K562 (cell line): ENCODE measurements at regions not wholly inside any gene's neighbourhood (a gene's known extent, or its start where the extent isn't known, plus 50 kb on each side); places are given as distances from the start of the nearest gene placed in this dataset.
A peak's percentile ranks its signal among the peaks of the same experiment; 100 is the strongest.

Source experiments
- CBX1 ChIP-seq: sonication (generic); IDR thresholded peaks from 2 replicates; pipeline ENCODE4 v1.6.1; 2016; ENCODE audit warnings: antibody characterized with exemption, low read depth, mild to moderate bottlenecking
- EGR1 ChIP-seq: fragments of 450-650 bp; conservative IDR thresholded peaks from 2 replicates; pipeline ENCODE4 v1.6.1; 2017; ENCODE audit warnings: mild to moderate bottlenecking
- EHMT2 ChIP-seq: fragments of 450-650 bp; IDR thresholded peaks from 2 replicates; pipeline ENCODE4 v1.6.1; 2018; ENCODE audit warnings: antibody characterized with exemption
- ELF4 ChIP-seq: fragments of 450-650 bp; formaldehyde crosslinking; IDR thresholded peaks from 2 replicates; pipeline ENCODE4 v1.4.0; 2022; ENCODE audit warnings: missing genetic modification characterization
- MAFG ChIP-seq: fragments of 450-650 bp; conservative IDR thresholded peaks from 2 replicates; pipeline ENCODE4 v1.6.1; 2016; ENCODE audit warnings: missing genetic modification characterization, missing compliant biosample characterization
- NR1H2 ChIP-seq: sonication (generic); formaldehyde crosslinking; IDR thresholded peaks from 2 replicates; pipeline ENCODE4 v1.4.0; 2020; ENCODE audit warnings: mild to moderate bottlenecking, missing genetic modification reagents
- POLR2B ChIP-seq: fragments of 450-650 bp; IDR thresholded peaks from 2 replicates; pipeline ENCODE4 v1.6.1; 2018; ENCODE audit warnings: low read depth; ENCODE audit not compliant: partially characterized antibody
- SMC3 ChIP-seq: conservative IDR thresholded peaks from 2 replicates; pipeline ENCODE4 v1.6.1; 2011; ENCODE audit warnings: low read depth, low read length, improper control_type of control experiment; ENCODE audit not compliant: insufficient read depth
- SP2 ChIP-seq: IDR thresholded peaks from 2 replicates; pipeline ENCODE4 v1.6.1; 2011; ENCODE audit warnings: mild to moderate bottlenecking, low read depth, low read length, moderate library complexity; ENCODE audit not compliant: poor library complexity, severe bottlenecking; ENCODE audit errors: extremely low read depth
- TCF7L2 ChIP-seq: fragments of 150-350 bp; IDR thresholded peaks from 2 replicates; pipeline ENCODE4 v1.6.1; 2016; ENCODE audit warnings: low read depth, mild to moderate bottlenecking, low read length, moderate library complexity
- ZBTB7A ChIP-seq: IDR thresholded peaks from 2 replicates; pipeline ENCODE4 v1.6.1; 2011; ENCODE audit warnings: low read depth, mild to moderate bottlenecking, low read length, moderate library complexity, borderline replicate concordance; ENCODE audit not compliant: control insufficient read depth
- ZKSCAN1 ChIP-seq: fragments of 150-350 bp; IDR thresholded peaks from 2 replicates; pipeline ENCODE4 v1.6.1; 2016; ENCODE audit warnings: low read depth, low read length
- ZNF263 ChIP-seq: sonication (generic); formaldehyde crosslinking; IDR thresholded peaks from 2 replicates; pipeline ENCODE4 v1.8.0; 2022; ENCODE audit warnings: mild to moderate bottlenecking, missing genetic modification reagents, borderline replicate concordance
- ZNF324 ChIP-seq: fragments of 250-450 bp; sonication (Bioruptor Pico); IDR thresholded peaks from 2 replicates; pipeline ENCODE4 v1.4.0; 2020; ENCODE audit warnings: mild to moderate bottlenecking
- ZNF717 ChIP-seq: fragments of 250-450 bp; sonication (Bioruptor Pico); IDR thresholded peaks from 2 replicates; pipeline ENCODE4 v1.5.0; 2021
- ZNF76 ChIP-seq: fragments of 250-450 bp; sonication (Bioruptor Pico); IDR thresholded peaks from 2 replicates; pipeline ENCODE4 v1.4.0; 2020; ENCODE audit warnings: mild to moderate bottlenecking, moderate library complexity, borderline replicate concordance
- TF ChIP-seq, protein P1 (sequence below): sonication (generic); formaldehyde crosslinking; IDR thresholded peaks from 2 replicates; pipeline ENCODE4 v1.8.1; 2023; ENCODE audit warnings: mild to moderate bottlenecking, missing genetic modification reagents
- TF ChIP-seq, protein P2 (sequence below): fragments of 250-450 bp; sonication (Bioruptor Pico); IDR thresholded peaks from 2 replicates; pipeline ENCODE4 v1.5.0; 2021
- TF ChIP-seq, protein P3 (sequence below): fragments of 450-650 bp; IDR thresholded peaks from 2 replicates; pipeline ENCODE4 v1.6.1; 2017; ENCODE audit warnings: antibody characterized with exemption
- TF ChIP-seq, protein P4 (sequence below): IDR thresholded peaks from 2 replicates; pipeline ENCODE4 v1.6.1; 2012; ENCODE audit warnings: low read depth, low read length, improper control_type of control experiment, borderline replicate concordance
- TF ChIP-seq, protein P5 (sequence below): IDR thresholded peaks from 2 replicates; pipeline ENCODE4 v1.6.1; 2011; ENCODE audit not compliant: insufficient read length; ENCODE audit errors: extremely low read depth

DNA sequence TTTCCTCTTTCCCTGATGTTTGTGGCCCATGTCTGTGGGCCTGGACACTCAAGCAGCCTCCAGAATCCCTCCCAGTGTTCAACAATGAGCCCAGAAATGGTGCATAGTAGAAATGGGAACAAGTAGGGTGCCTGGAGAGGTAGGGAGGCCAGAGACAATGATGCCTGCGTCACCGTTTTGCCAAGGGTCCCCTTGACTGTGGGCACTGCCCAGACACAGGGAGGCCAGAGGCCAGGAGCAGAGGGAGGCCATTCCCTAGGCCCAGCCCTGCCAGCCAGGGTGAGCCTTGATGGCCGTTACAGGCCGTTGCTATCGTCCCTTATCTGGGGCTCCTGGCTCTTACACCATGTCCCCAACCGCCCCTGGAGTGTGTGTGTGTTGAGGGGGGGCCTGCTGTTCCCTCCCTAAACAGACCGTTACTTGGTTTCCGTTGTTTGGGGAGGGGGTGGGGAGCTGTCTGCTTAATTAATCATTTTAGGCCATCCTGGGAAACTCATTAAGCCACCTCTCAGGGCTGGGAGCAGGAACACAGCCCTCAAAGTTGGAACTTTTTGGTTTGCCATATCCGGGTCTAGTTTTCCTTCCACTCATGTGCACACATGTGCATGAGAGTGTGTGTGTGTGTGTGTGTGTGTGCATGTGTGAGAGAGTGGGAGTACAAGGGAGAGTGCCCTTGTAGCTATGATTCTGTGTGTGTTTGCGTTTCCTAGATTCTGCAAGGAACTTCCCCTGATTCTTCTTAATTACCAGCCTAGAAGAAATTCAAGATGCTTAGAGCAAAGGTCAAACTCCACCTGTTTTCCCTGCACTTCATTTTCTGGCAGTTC lies 135.2 kb upstream of the HAAO start (continued):
- TF ChIP-seq, protein P1, sequence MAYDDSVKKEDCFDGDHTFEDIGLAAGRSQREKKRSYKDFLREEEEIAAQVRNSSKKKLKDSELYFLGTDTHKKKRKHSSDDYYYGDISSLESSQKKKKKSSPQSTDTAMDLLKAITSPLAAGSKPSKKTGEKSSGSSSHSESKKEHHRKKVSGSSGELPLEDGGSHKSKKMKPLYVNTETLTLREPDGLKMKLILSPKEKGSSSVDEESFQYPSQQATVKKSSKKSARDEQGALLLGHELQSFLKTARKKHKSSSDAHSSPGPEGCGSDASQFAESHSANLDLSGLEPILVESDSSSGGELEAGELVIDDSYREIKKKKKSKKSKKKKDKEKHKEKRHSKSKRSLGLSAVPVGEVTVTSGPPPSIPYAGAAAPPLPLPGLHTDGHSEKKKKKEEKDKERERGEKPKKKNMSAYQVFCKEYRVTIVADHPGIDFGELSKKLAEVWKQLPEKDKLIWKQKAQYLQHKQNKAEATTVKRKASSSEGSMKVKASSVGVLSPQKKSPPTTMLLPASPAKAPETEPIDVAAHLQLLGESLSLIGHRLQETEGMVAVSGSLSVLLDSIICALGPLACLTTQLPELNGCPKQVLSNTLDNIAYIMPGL (CRISPR knock-in tag): no peak
- TF ChIP-seq ZNF263 (CRISPR knock-in tag): no peak
- peak; percentile 91 for TF ChIP-seq ZNF76
- TF ChIP-seq EGR1: 0 out of 2 replicates have a peak, but pooled peaks have one; percentile 21
- TF ChIP-seq SP2: no peak
- TF ChIP-seq NR1H2: no peak
- TF ChIP-seq ELF4: peak; percentile 79
- TF ChIP-seq, protein P2, sequence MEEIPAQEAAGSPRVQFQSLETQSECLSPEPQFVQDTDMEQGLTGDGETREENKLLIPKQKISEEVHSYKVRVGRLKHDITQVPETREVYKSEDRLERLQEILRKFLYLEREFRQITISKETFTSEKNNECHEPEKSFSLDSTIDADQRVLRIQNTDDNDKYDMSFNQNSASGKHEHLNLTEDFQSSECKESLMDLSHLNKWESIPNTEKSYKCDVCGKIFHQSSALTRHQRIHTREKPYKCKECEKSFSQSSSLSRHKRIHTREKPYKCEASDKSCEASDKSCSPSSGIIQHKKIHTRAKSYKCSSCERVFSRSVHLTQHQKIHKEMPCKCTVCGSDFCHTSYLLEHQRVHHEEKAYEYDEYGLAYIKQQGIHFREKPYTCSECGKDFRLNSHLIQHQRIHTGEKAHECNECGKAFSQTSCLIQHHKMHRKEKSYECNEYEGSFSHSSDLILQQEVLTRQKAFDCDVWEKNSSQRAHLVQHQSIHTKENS (CRISPR knock-in tag): no peak
- peak; percentile 47; the same call in 1 of the 2 replicates for TF ChIP-seq ZBTB7A
- TF ChIP-seq MAFG (tag): no peak
- TF ChIP-seq SMC3: no peak
- peak; percentile 47; the same call in 1 of the 2 replicates for TF ChIP-seq ZNF324 (CRISPR knock-in tag)
- peak; percentile 68; the same call in 1 of the 2 replicates for TF ChIP-seq CBX1
- TF ChIP-seq ZKSCAN1: peak; percentile 36; the same call in 1 of the 2 replicates
- no peak for TF ChIP-seq ZNF717
- no peak for TF ChIP-seq EHMT2
- TF ChIP-seq, protein P3, sequence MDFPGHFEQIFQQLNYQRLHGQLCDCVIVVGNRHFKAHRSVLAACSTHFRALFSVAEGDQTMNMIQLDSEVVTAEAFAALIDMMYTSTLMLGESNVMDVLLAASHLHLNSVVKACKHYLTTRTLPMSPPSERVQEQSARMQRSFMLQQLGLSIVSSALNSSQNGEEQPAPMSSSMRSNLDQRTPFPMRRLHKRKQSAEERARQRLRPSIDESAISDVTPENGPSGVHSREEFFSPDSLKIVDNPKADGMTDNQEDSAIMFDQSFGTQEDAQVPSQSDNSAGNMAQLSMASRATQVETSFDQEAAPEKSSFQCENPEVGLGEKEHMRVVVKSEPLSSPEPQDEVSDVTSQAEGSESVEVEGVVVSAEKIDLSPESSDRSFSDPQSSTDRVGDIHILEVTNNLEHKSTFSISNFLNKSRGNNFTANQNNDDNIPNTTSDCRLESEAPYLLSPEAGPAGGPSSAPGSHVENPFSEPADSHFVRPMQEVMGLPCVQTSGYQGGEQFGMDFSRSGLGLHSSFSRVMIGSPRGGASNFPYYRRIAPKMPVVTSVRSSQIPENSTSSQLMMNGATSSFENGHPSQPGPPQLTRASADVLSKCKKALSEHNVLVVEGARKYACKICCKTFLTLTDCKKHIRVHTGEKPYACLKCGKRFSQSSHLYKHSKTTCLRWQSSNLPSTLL: peak; percentile 29; the same call in 1 of the 2 replicates
- no peak for TF ChIP-seq TCF7L2
- TF ChIP-seq POLR2B: no peak
- TF ChIP-seq, protein P4, sequence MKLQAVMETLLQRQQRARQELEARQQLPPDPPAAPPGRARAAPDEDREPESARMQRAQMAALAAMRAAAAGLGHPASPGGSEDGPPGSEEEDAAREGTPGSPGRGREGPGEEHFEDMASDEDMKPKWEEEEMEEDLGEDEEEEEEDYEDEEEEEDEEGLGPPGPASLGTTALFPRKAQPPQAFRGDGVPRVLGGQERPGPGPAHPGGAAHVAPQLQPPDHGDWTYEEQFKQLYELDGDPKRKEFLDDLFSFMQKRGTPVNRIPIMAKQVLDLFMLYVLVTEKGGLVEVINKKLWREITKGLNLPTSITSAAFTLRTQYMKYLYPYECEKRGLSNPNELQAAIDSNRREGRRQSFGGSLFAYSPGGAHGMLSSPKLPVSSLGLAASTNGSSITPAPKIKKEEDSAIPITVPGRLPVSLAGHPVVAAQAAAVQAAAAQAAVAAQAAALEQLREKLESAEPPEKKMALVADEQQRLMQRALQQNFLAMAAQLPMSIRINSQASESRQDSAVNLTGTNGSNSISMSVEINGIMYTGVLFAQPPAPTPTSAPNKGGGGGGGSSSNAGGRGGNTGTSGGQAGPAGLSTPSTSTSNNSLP: peak; percentile 74; the same call in 1 of the 2 replicates
- TF ChIP-seq, protein P5, sequence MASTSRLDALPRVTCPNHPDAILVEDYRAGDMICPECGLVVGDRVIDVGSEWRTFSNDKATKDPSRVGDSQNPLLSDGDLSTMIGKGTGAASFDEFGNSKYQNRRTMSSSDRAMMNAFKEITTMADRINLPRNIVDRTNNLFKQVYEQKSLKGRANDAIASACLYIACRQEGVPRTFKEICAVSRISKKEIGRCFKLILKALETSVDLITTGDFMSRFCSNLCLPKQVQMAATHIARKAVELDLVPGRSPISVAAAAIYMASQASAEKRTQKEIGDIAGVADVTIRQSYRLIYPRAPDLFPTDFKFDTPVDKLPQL: no peak
